ENCODE measurements at regions not wholly inside any gene's neighbourhood (a gene's known extent, or its start where the extent isn't known, plus 50 kb on each side); places are given as distances from the start of the nearest gene placed in this dataset.

DNA sequence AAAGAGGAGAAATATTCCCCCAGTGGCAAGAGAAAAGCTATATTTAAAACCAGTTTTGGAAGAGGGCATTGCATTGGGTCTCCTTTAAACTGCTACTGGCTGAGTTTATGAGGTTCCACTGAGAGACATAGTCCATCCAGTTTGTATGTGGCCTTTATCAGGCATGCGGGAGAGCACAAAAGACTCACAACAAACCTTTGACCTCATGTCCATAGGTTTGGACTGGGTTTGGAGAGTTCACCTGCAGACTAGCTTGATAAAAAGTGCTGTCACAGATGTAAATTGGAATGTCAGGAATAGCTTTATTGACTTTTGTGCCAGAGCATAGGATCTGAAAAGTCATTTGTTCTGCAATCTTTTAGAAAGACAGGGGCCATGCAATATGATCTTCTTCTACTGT is 131.0 kb upstream of the NRIP1 start:
- ATAC-seq (no peak), DNase-seq (ENCODE audit: low spot score) (no peak)
- Histone ChIP-seq H3K27ac (ENCODE audit: low read depth) (no peak overlapping the region), H3K79me2 (replicated peaks; ENCODE audit: insufficient read depth) (no peaks in the 10 kb centered on the region), H3F3A (replicated peaks; ENCODE audit: low read depth) (no peaks in the 10 kb centered on the region), H2AFZ (no peak overlapping the region), H3K4me1 (ENCODE audit: insufficient read depth) (peaks cover 5% of the 10 kb centered on the region; the same call in 1 of the 2 replicates), H3K4me2 (no peak overlapping the region), H3K4me3 (no peak overlapping the region), H3K9me2 (ENCODE audit: insufficient read depth) (no peaks in the 10 kb centered on the region), H4K20me1 (replicated peaks; ENCODE audit: insufficient read depth) (no peaks in the 10 kb centered on the region), H3K36me3 (ENCODE audit: insufficient read depth) (no peaks in the 10 kb centered on the region), H3K27me3 (ENCODE audit: insufficient read depth) (no peaks in the 10 kb centered on the region)
- Mint-ChIP-seq H3K27me3 (ENCODE audit: insufficient read depth, low read depth, poor library complexity) (no peaks in the 10 kb centered on the region), H3K4me3 (no peak overlapping the region), H3K27ac (no peak overlapping the region), H3K36me3 (ENCODE audit: low read depth) (no peaks in the 10 kb centered on the region), H3K4me1 (peaks cover 11% of the 10 kb centered on the region; the same call in 2 of the 3 replicates), H3K9me3 (no peaks in the 10 kb centered on the region)
- TF ChIP-seq ZNF114 (CRISPR knock-in tag; IDR thresholded peaks at IDR 0.05) = no peak

DNA sequence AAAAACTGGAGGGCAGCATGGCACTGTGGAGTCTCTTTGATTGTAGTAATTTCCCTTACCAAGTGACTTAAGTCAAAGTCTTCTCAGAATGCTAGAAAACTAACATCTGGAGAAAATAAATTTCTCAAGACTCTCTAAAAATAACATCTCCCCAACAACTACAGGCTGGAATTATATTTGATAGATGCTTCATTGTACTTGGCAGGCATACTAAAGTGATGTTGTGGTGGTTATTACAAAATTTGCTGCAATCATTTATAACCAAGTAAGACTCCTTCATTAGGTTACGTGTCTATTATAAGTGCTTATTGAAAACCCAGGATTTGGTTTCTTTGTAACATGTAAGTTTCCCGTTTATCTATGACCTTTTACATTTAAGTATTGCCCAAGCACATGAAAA is 132.9 kb upstream of the NRIP1 start:
- H3K27me3 ChIP-seq (ENCODE audit: insufficient read depth) = no peaks in the 10 kb centered on the region
- H3K4me3 Mint-ChIP-seq = no peak overlapping the region
- no peaks in the 10 kb centered on the region for H3K9me3 Mint-ChIP-seq
- no peak overlapping the region for H2AFZ ChIP-seq
- TF ChIP-seq STAT1 (IDR thresholded peaks at IDR 0.05; ENCODE audit: unreplicated experiment) (no peak), JUNB (IDR thresholded peaks at IDR 0.05; ENCODE audit: unreplicated experiment) (no peak), REST (IDR thresholded peaks at IDR 0.05; ENCODE audit: unreplicated experiment) (no peak), ZNF114 (CRISPR knock-in tag; IDR thresholded peaks at IDR 0.05) (no peak), EZH2 (IDR thresholded peaks at IDR 0.05; ENCODE audit: low read depth, unreplicated experiment) (no peak), CREB1 (CRISPR knock-in tag; IDR thresholded peaks at IDR 0.05; ENCODE audit: low read depth) (no peak), EZH2phosphoT487 (IDR thresholded peaks at IDR 0.05; ENCODE audit: unreplicated experiment) (no peak), POLR2AphosphoS5 (IDR thresholded peaks at IDR 0.05; ENCODE audit: low read depth) (no peak)
- TF ChIP-seq, protein P1, sequence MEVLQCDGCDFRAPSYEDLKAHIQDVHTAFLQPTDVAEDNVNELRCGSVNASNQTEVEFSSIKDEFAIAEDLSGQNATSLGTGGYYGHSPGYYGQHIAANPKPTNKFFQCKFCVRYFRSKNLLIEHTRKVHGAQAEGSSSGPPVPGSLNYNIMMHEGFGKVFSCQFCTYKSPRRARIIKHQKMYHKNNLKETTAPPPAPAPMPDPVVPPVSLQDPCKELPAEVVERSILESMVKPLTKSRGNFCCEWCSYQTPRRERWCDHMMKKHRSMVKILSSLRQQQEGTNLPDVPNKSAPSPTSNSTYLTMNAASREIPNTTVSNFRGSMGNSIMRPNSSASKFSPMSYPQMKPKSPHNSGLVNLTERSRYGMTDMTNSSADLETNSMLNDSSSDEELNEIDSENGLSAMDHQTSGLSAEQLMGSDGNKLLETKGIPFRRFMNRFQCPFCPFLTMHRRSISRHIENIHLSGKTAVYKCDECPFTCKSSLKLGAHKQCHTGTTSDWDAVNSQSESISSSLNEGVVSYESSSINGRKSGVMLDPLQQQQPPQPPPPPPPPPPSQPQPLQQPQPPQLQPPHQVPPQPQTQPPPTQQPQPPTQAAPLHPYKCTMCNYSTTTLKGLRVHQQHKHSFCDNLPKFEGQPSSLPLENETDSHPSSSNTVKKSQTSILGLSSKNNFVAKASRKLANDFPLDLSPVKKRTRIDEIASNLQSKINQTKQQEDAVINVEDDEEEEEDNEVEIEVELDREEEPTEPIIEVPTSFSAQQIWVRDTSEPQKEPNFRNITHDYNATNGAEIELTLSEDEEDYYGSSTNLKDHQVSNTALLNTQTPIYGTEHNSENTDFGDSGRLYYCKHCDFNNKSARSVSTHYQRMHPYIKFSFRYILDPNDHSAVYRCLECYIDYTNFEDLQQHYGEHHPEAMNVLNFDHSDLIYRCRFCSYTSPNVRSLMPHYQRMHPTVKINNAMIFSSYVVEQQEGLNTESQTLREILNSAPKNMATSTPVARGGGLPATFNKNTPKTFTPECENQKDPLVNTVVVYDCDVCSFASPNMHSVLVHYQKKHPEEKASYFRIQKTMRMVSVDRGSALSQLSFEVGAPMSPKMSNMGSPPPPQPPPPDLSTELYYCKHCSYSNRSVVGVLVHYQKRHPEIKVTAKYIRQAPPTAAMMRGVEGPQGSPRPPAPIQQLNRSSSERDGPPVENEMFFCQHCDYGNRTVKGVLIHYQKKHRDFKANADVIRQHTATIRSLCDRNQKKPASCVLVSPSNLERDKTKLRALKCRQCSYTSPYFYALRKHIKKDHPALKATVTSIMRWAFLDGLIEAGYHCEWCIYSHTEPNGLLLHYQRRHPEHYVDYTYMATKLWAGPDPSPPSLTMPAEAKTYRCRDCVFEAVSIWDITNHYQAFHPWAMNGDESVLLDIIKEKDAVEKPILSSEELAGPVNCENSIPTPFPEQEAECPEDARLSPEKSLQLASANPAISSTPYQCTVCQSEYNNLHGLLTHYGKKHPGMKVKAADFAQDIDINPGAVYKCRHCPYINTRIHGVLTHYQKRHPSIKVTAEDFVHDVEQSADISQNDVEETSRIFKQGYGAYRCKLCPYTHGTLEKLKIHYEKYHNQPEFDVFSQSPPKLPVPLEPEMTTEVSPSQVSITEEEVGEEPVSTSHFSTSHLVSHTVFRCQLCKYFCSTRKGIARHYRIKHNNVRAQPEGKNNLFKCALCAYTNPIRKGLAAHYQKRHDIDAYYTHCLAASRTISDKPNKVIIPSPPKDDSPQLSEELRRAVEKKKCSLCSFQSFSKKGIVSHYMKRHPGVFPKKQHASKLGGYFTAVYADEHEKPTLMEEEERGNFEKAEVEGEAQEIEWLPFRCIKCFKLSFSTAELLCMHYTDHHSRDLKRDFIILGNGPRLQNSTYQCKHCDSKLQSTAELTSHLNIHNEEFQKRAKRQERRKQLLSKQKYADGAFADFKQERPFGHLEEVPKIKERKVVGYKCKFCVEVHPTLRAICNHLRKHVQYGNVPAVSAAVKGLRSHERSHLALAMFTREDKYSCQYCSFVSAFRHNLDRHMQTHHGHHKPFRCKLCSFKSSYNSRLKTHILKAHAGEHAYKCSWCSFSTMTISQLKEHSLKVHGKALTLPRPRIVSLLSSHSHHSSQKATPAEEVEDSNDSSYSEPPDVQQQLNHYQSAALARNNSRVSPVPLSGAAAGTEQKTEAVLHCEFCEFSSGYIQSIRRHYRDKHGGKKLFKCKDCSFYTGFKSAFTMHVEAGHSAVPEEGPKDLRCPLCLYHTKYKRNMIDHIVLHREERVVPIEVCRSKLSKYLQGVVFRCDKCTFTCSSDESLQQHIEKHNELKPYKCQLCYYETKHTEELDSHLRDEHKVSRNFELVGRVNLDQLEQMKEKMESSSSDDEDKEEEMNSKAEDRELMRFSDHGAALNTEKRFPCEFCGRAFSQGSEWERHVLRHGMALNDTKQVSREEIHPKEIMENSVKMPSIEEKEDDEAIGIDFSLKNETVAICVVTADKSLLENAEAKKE (CRISPR knock-in tag; IDR thresholded peaks at IDR 0.05) = no peak
- TF ChIP-seq, protein P2, sequence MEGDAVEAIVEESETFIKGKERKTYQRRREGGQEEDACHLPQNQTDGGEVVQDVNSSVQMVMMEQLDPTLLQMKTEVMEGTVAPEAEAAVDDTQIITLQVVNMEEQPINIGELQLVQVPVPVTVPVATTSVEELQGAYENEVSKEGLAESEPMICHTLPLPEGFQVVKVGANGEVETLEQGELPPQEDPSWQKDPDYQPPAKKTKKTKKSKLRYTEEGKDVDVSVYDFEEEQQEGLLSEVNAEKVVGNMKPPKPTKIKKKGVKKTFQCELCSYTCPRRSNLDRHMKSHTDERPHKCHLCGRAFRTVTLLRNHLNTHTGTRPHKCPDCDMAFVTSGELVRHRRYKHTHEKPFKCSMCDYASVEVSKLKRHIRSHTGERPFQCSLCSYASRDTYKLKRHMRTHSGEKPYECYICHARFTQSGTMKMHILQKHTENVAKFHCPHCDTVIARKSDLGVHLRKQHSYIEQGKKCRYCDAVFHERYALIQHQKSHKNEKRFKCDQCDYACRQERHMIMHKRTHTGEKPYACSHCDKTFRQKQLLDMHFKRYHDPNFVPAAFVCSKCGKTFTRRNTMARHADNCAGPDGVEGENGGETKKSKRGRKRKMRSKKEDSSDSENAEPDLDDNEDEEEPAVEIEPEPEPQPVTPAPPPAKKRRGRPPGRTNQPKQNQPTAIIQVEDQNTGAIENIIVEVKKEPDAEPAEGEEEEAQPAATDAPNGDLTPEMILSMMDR (conservative IDR thresholded peaks at IDR 0.05; ENCODE audit: low read depth in 2 of 2) = no peak
- no peaks in the 10 kb centered on the region for H3F3A ChIP-seq (replicated peaks; ENCODE audit: low read depth)
- H3K9me2 ChIP-seq (ENCODE audit: insufficient read depth) = no peaks in the 10 kb centered on the region
- H3K4me1 ChIP-seq (ENCODE audit: insufficient read depth) = no peaks in the 10 kb centered on the region; the same call in 1 of the 2 replicates
- H3K36me3 Mint-ChIP-seq (ENCODE audit: low read depth) = no peaks in the 10 kb centered on the region
- H3K36me3 ChIP-seq (ENCODE audit: insufficient read depth) = no peaks in the 10 kb centered on the region
- no peak for ATAC-seq
- H3K4me1 Mint-ChIP-seq = peaks cover 4% of the 10 kb centered on the region; the same call in 2 of the 3 replicates
- no peaks in the 10 kb centered on the region for H3K79me2 ChIP-seq (replicated peaks; ENCODE audit: insufficient read depth)
- H3K27ac ChIP-seq (ENCODE audit: low read depth) = no peak overlapping the region
- H3K27me3 Mint-ChIP-seq (ENCODE audit: insufficient read depth, low read depth, poor library complexity) = no peaks in the 10 kb centered on the region
- no peak for DNase-seq (ENCODE audit: low spot score)
- no peak overlapping the region for H3K4me3 ChIP-seq
- no peaks in the 10 kb centered on the region for H4K20me1 ChIP-seq (replicated peaks; ENCODE audit: insufficient read depth)
- H3K27ac Mint-ChIP-seq = no peak overlapping the region
- no peak overlapping the region for H3K4me2 ChIP-seq

All from GM23338 (cell line).